Lung (tissue), 11 donors: ENCODE measurements at regions not wholly inside any gene's neighbourhood (a gene's known extent, or its start where the extent isn't known, plus 50 kb on each side); places are given as distances from the start of the nearest gene placed in this dataset.

Experiments used
- ATAC-seq: fragments of 200-7000 bp; cut with Tn5 transposase; one replicate; pipeline ENCODE4 v1.9.1; 2020; ENCODE audit warnings: moderate number of reproducible peaks; ENCODE audit not compliant: insufficient read depth, low FRiP score
- DNase-seq, 3 donors: peaks; one replicate each; pipeline ENCODE4 v3.0.0-alpha.2; 2013 to 2017
- H3K27ac ChIP-seq, 2 donors: one replicate each; pipeline ENCODE4 v1.5.1; 2013; ENCODE audit warnings: mild to moderate bottlenecking in 2 of 2, moderate library complexity in 2 of 2, control low read depth in 1 of 2, inconsistent platforms in 1 of 2, low read depth in 1 of 2, low read length in 1 of 2
- H3K27me3 ChIP-seq, 3 donors: one replicate each; pipeline ENCODE4 v1.5.1; 2013; ENCODE audit warnings: low read length in 2 of 3; ENCODE audit not compliant: control insufficient read depth in 3 of 3, insufficient read depth in 3 of 3
- H3K36me3 ChIP-seq, 4 donors: one replicate each; pipeline ENCODE4 v1.5.1; 2013; ENCODE audit warnings: low read length in 4 of 4, mild to moderate bottlenecking in 1 of 4, moderate library complexity in 1 of 4; ENCODE audit not compliant: control insufficient read depth in 4 of 4, insufficient read depth in 4 of 4
- H3K4me1 ChIP-seq, 5 donors: one replicate each; pipeline ENCODE4 v1.5.1; 2013; ENCODE audit warnings: low read length in 5 of 5, mild to moderate bottlenecking in 2 of 5, moderate library complexity in 1 of 5; ENCODE audit not compliant: control insufficient read depth in 5 of 5, insufficient read depth in 5 of 5
- H3K4me3 ChIP-seq: one replicate; pipeline ENCODE4 v1.5.1; 2013; ENCODE audit warnings: mild to moderate bottlenecking, control low read depth, moderate library complexity
- H3K9ac ChIP-seq, 2 donors: one replicate each; pipeline ENCODE4 v1.5.1; 2013; ENCODE audit warnings: low read length in 2 of 2, control low read depth in 1 of 2; ENCODE audit not compliant: insufficient read depth in 1 of 2
- H3K9me3 ChIP-seq, 4 donors: one replicate each; pipeline ENCODE4 v1.5.1; 2013; ENCODE audit warnings: low read length in 3 of 4, mild to moderate bottlenecking in 1 of 4, moderate library complexity in 1 of 4; ENCODE audit not compliant: control insufficient read depth in 4 of 4, insufficient read depth in 3 of 4
- WGBS, 2 donors: extraction: QIAGEN DNeasy Blood & Tissue Kit; methylation state at CpG; one replicate each; pipeline ENCODE4 v1.1.7; 2013; 5-methylcytosine and 5-hydroxymethylcytosine counted together
- TF ChIP-seq, protein P1 (sequence below): IDR thresholded peaks from 2 replicates; pipeline ENCODE4 v1.5.1; 2012; ENCODE audit warnings: mild to moderate bottlenecking; ENCODE audit errors: control extremely low read depth, extremely low read depth
- donor health status: control.
- donor health status: control.
- donor health status: Bipolar disorder and iron deficiency.
- donor health status: healthy.
- donor health status: DM: yes; HTN: yes; CAD: no.

DNA sequence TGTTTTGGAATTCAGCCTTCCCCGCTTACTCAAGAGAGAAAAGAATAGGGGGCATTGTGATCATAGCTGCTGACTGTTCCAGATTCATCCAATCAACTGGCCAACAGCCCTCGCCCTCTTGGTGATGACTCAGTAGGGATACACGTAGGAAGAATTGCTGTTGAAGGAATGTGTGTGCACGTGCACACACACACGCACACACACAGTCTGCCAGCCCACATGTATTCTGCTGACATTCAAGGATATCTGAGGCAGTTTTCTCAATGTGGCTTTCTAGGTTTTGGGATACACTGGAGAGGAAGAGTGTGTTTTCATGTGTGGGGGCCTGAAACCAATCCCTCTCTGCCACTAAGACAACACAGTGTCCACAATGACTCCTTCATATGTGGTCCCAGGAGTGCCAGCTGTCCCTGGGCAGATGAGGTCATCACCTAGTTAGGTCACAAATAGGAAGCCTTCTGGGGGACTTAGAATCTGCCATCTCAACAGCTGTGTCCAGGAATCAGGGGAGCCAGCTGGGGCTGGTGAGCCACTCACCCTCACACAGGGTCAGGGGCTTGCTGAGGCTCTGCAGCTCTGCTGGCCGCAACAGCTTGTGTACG is 352.6 kb downstream of the SS18 start:
- WGBS, 2 donors: 88 to 96% methylated on average over 7 of the region's 7 CpGs
- ATAC-seq: no peak
- no peaks in the 10 kb centered on the region for H3K4me1 ChIP-seq
- H3K36me3 ChIP-seq: no peaks in the 10 kb centered on the region
- H3K9ac ChIP-seq: no peak overlapping the region
- no peaks in the 10 kb centered on the region for H3K9me3 ChIP-seq
- TF ChIP-seq, protein P1, sequence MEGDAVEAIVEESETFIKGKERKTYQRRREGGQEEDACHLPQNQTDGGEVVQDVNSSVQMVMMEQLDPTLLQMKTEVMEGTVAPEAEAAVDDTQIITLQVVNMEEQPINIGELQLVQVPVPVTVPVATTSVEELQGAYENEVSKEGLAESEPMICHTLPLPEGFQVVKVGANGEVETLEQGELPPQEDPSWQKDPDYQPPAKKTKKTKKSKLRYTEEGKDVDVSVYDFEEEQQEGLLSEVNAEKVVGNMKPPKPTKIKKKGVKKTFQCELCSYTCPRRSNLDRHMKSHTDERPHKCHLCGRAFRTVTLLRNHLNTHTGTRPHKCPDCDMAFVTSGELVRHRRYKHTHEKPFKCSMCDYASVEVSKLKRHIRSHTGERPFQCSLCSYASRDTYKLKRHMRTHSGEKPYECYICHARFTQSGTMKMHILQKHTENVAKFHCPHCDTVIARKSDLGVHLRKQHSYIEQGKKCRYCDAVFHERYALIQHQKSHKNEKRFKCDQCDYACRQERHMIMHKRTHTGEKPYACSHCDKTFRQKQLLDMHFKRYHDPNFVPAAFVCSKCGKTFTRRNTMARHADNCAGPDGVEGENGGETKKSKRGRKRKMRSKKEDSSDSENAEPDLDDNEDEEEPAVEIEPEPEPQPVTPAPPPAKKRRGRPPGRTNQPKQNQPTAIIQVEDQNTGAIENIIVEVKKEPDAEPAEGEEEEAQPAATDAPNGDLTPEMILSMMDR: no peak
- no peak for DNase-seq
- peaks cover 0 to 12% (median 0%) of the 10 kb centered on the region in 3 donors for H3K27me3 ChIP-seq
- no peak overlapping the region for H3K27ac ChIP-seq
- no peak overlapping the region for H3K4me3 ChIP-seq

DNA sequence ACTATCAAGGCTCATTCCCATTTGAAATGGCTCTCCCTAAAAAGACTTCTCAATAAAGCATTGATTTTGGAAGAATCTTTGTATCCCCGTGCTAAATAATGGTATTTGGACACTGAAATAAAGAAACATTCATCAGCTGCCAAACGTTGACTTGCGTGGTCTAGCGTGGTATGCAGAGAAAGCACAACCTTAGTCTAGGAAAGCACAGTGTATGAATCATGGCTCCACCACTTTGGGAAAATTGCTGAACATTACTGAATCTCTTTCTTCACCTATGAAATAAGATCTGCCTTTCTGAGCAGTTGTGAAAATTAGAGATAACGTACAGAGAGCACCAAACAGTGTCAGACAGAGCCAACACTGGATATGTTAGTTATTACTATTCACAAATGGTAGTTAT is 353.9 kb downstream of the SS18 start:
- Histone ChIP-seq H3K27me3 (peaks cover 0 to 12% (median 0%) of the 10 kb centered on the region in 3 donors), H3K9me3 (no peaks in the 10 kb centered on the region), H3K36me3 (no peaks in the 10 kb centered on the region), H3K4me1 (no peaks in the 10 kb centered on the region), H3K4me3 (no peak overlapping the region), H3K27ac (no peak overlapping the region), H3K9ac (no peak overlapping the region)
- ATAC-seq: no peak
- no peak for DNase-seq
- WGBS, 2 donors: 78 to 85% methylated on average over 5 of the region's 5 CpGs
- TF ChIP-seq, protein P1: no peak

DNA sequence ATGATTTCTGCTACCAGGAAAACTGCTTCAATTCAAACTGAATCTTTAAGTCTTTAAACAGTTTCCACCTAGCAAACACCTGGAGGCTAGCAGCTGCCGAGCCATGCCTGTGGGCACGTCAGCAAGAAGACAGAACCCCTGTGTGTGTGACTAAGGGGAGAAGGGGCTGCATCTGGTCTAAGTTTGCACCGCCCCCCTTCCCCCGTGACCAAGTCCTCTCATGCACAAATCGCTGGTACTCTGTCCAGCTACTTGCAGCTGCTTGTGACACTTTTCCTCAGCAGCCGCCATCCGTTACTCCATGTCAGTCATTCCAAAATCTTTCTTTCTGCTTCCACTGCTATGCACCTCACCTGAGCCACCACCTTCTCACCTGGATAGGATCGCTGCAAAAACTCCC is 355.0 kb downstream of the SS18 start:
- Histone ChIP-seq H3K4me1 (no peaks in the 10 kb centered on the region), H3K27ac (no peak overlapping the region), H3K4me3 (no peak overlapping the region), H3K36me3 (no peaks in the 10 kb centered on the region), H3K9ac (no peak overlapping the region), H3K27me3 (peaks cover 0 to 12% (median 0%) of the 10 kb centered on the region in 3 donors), H3K9me3 (peaks cover 0 to 3% (median 0%) of the 10 kb centered on the region in 4 donors)
- no peak for DNase-seq
- no peak for ATAC-seq
- WGBS, 2 donors: 74 to 87% methylated on average over 8 of the region's 8 CpGs
- TF ChIP-seq, protein P1: no peak

DNA sequence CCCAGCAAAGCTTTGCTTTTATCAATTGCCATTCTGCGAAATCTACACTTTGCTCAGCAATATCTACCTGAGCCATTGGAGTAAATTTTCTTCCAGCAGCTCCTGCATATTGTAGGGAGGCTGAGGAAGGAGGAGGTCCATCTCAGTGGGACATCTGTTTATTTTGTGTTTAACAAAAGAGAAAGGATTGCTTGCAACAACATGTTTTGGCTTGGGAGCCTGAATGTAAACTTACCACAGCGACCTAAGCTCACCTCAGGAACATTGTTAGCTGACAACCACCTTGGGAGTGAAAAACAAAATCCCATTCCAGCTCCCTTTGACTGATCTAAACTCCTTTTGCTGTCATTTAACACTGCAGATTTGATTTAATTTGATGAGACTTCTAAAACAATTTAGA is 356.1 kb downstream of the SS18 start:
- Histone ChIP-seq H3K27me3 (peaks cover 0 to 12% (median 0%) of the 10 kb centered on the region in 3 donors), H3K4me1 (no peaks in the 10 kb centered on the region), H3K9ac (no peak overlapping the region), H3K4me3 (no peak overlapping the region), H3K9me3 (peaks cover 0 to 3% (median 0%) of the 10 kb centered on the region in 4 donors), H3K36me3 (no peaks in the 10 kb centered on the region), H3K27ac (no peak overlapping the region)
- DNase-seq (no peak), ATAC-seq (no peak)
- 53 to 73% methylated on average over 2 of the region's 2 CpGs for WGBS, 2 donors
- TF ChIP-seq, protein P1: no peak
